Common myeloid progenitor, CD34-positive (primary cell): ENCODE measurements at regions not wholly inside any gene's neighbourhood (a gene's known extent, or its start where the extent isn't known, plus 50 kb on each side); places are given as distances from the start of the nearest gene placed in this dataset.

Experiments
- CTCF ChIA-PET: fragments of 350-600 bp; sonication (Branson Sonifier 250); formaldehyde crosslinking; loops from one replicate; lab custom pipeline; 2021; ENCODE audit warnings: antibody characterized with exemption; lab: Charles Lee
- POLR2A ChIA-PET: fragments of 350-600 bp; sonication (Branson Sonifier 250); formaldehyde crosslinking; loops from one replicate; lab custom pipeline; 2021; ENCODE audit warnings: antibody characterized with exemption; lab: Charles Lee
- DNase-seq, 3 donors: peaks; one replicate each; pipeline versions ENCODE4 v3.0.0 to v3.0.0-alpha.2; 2013
- H3K27ac ChIP-seq, 2 experiments: 1 replicate in 1 of 2; 2 replicates in 1 of 2; pipeline ENCODE4 v1.7.0; 2013; ENCODE audit warnings: inconsistent platforms in 2 of 2, low read length in 2 of 2, mild to moderate bottlenecking in 2 of 2, low read depth in 1 of 2, moderate library complexity in 1 of 2; ENCODE audit not compliant: severe bottlenecking in 2 of 2, insufficient read depth in 1 of 2, poor library complexity in 1 of 2
- H3K27me3 ChIP-seq, 5 experiments: replicated peaks in 2 of 5; 1 replicate in 3 of 5; 2 replicates in 2 of 5; pipeline versions ENCODE4 v1.6.1 to v1.7.0; 2013; ENCODE audit warnings: low read length in 4 of 5, mild to moderate bottlenecking in 2 of 5, moderate library complexity in 2 of 5, inconsistent platforms in 1 of 5; ENCODE audit not compliant: insufficient read depth in 5 of 5, control insufficient read depth in 4 of 5
- H3K36me3 ChIP-seq, 4 experiments: 1 replicate in 2 of 4; 2 replicates in 2 of 4; pipeline versions ENCODE4 v1.6.1 to v1.7.0; 2013; ENCODE audit warnings: low read length in 3 of 4, control low read depth in 1 of 4, mild to moderate bottlenecking in 1 of 4; ENCODE audit not compliant: control insufficient read depth in 4 of 4, insufficient read depth in 4 of 4
- H3K4me1 ChIP-seq, 4 experiments: 1 replicate in 3 of 4; 2 replicates in 1 of 4; pipeline versions ENCODE4 v1.6.1 to v1.7.1; 2013; ENCODE audit warnings: low read length in 3 of 4, mild to moderate bottlenecking in 3 of 4, control low read depth in 1 of 4, inconsistent platforms in 1 of 4, moderate library complexity in 1 of 4; ENCODE audit not compliant: control insufficient read depth in 4 of 4, insufficient read depth in 4 of 4; ENCODE audit errors: control extremely low read depth in 1 of 4
- H3K4me3 ChIP-seq, 7 experiments: 1 replicate in 4 of 7; 2 replicates in 3 of 7; pipeline versions ENCODE4 v1.5.1 to v1.7.0; 2013; ENCODE audit warnings: mild to moderate bottlenecking in 7 of 7, low read length in 6 of 7, moderate library complexity in 6 of 7, inconsistent platforms in 2 of 7, low read depth in 2 of 7, control low read depth in 1 of 7; ENCODE audit not compliant: insufficient read depth in 4 of 7, control insufficient read depth in 1 of 7; ENCODE audit errors: extremely low read depth in 1 of 7
- H3K9me3 ChIP-seq, 5 experiments: 1 replicate in 4 of 5; 2 replicates in 1 of 5; pipeline versions ENCODE4 v1.6.1 to v1.7.1; 2013; ENCODE audit warnings: low read length in 4 of 5, mild to moderate bottlenecking in 2 of 5, inconsistent platforms in 1 of 5, low read depth in 1 of 5, moderate library complexity in 1 of 5; ENCODE audit not compliant: control insufficient read depth in 4 of 5, insufficient read depth in 2 of 5; ENCODE audit errors: control extremely low read depth in 1 of 5
- WGBS: methylation state at CpG from one replicate; pipeline ENCODE4 v1.1.5; 2013; ENCODE audit not compliant: insufficient coverage; 5-methylcytosine and 5-hydroxymethylcytosine counted together

- no peak overlapping the region for H3K27ac ChIP-seq
- no peak overlapping the region for H3K4me3 ChIP-seq
- H3K36me3 ChIP-seq, result no peaks in the 10 kb centered on the region
- H3K9me3 ChIP-seq, result no peaks in the 10 kb centered on the region
- POLR2A ChIA-PET, result no interaction called here
- no peak for DNase-seq
- CTCF ChIA-PET, result no interaction called here
- H3K4me1 ChIP-seq, result no peaks in the 10 kb centered on the region
- H3K27me3 ChIP-seq, result no peaks in the 10 kb centered on the region
Observed at GRCh38 chr4:129598582-129598981, 502.6 kb downstream of the C4orf33 start.

DNA sequence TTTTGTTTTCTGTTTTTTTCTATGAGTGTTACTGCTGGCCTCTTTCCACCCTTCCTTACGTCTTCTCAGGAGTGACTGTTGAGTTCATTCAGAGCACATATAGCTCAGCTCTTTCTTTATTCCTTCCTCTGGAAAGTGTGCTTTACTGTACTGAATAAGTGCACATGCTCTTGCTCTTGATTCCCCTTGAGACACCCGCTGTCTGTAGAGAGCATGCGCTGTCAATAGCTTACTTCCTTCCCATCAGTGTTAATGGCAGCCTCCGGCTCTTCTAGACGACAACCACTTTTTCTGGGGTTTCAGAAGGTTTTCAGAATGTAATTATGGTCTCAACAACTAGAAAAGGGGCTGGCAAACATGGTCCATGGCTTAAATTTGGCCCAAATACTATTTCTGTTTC, 504.9 kb downstream of the C4orf33 start:
- H3K9me3 ChIP-seq, result no peaks in the 10 kb centered on the region
- no peak overlapping the region for H3K27ac ChIP-seq
- DNase-seq, result no peak
- no peaks in the 10 kb centered on the region for H3K27me3 ChIP-seq
- no peak overlapping the region for H3K4me3 ChIP-seq
- WGBS, result 100% methylated on average over 3 of the region's 5 CpGs
- no peaks in the 10 kb centered on the region for H3K4me1 ChIP-seq
- ChIA-PET CTCF (no interaction called here), POLR2A (no interaction called here)
- H3K36me3 ChIP-seq, result no peaks in the 10 kb centered on the region

GRCh38 chr4:129602447-129602846, 506.5 kb downstream of the C4orf33 start:
- H3K27ac ChIP-seq, result no peak overlapping the region
- H3K27me3 ChIP-seq, result no peaks in the 10 kb centered on the region
- no peak overlapping the region for H3K4me3 ChIP-seq
- H3K4me1 ChIP-seq, result no peaks in the 10 kb centered on the region
- H3K36me3 ChIP-seq, result no peaks in the 10 kb centered on the region
- POLR2A ChIA-PET, result no interaction called here
- CTCF ChIA-PET, result no interaction called here
- 100% methylated on average over 1 of the region's 1 CpG for WGBS
- H3K9me3 ChIP-seq, result no peaks in the 10 kb centered on the region
- DNase-seq, result no peak

- ChIA-PET CTCF (no interaction called here), POLR2A (no interaction called here)
- DNase-seq, result no peak
- no peaks in the 10 kb centered on the region for H3K9me3 ChIP-seq
- 100% methylated on average over 4 of the region's 4 CpGs for WGBS
- no peak overlapping the region for H3K4me3 ChIP-seq
- H3K36me3 ChIP-seq, result no peaks in the 10 kb centered on the region
- H3K4me1 ChIP-seq, result no peaks in the 10 kb centered on the region
- H3K27ac ChIP-seq, result no peak overlapping the region
- no peaks in the 10 kb centered on the region for H3K27me3 ChIP-seq
Observed at GRCh38 chr4:129603241-129603931, 507.4 kb downstream of the C4orf33 start.

GRCh38 chr4:129604632-129605255, 508.8 kb downstream of the C4orf33 start:
- Histone ChIP-seq H3K4me1 (no peaks in the 10 kb centered on the region), H3K36me3 (no peaks in the 10 kb centered on the region), H3K4me3 (no peak overlapping the region), H3K9me3 (no peaks in the 10 kb centered on the region), H3K27me3 (no peaks in the 10 kb centered on the region), H3K27ac (no peak overlapping the region)
- ChIA-PET POLR2A (no interaction called here), CTCF (no interaction called here)
- no peak for DNase-seq
- WGBS, result 100% methylated on average over 1 of the region's 1 CpG

DNA sequence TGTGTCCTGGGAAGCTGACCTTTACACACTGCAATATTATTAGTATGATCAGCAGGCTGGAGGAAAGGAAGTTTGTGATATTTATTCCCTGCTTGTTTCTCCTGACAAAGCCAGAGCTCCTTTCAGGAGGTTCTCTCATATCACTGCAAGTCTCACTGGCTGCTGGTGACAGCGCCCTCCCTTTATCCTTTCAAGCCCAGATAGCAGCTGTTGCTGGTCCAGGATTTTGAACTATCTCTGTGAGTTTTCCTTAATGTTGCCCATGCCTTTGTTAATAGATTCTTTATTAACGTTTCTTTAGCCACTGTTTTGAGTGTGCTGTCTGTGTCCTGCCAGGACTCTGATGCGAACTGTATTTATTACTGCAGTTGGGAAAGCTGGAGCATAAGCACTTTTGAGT, 518.7 kb downstream of the C4orf33 start:
- Histone ChIP-seq H3K36me3 (no peaks in the 10 kb centered on the region), H3K4me3 (no peak overlapping the region), H3K27ac (no peak overlapping the region), H3K9me3 (no peaks in the 10 kb centered on the region), H3K4me1 (no peaks in the 10 kb centered on the region), H3K27me3 (no peaks in the 10 kb centered on the region)
- POLR2A ChIA-PET, result no interaction called here
- CTCF ChIA-PET, result no interaction called here
- WGBS, result 82% methylated on average over 2 of the region's 3 CpGs
- DNase-seq, result no peak

DNA sequence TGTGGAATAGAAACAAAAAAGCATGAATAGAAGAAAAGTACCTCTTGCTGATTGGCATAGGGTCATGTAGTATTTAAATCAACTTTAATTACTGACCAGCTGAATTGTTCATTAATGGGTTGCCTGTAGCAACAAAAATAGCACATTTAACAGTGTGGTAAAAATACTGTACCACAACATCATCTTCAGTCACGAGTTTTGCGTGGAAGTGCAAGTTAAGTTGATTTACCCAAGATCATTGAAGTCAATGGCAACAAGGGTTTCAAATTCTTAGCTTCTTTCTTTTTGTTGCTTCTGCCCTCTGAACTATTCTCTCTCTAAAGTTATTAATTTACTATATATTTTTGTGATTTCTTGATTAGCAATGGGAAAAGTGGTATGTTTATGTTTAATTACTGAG, 526.6 kb downstream of the C4orf33 start:
- H3K9me3 ChIP-seq, result no peaks in the 10 kb centered on the region
- ChIA-PET CTCF (no interaction called here), POLR2A (no interaction called here)
- H3K36me3 ChIP-seq, result no peaks in the 10 kb centered on the region
- 100% methylated on average over 2 of the region's 2 CpGs for WGBS
- no peak overlapping the region for H3K27ac ChIP-seq
- no peaks in the 10 kb centered on the region for H3K27me3 ChIP-seq
- H3K4me3 ChIP-seq, result no peak overlapping the region
- H3K4me1 ChIP-seq, result peaks cover 0 to 13% (median 0%) of the 10 kb centered on the region in 4 experiments
- DNase-seq, result no peak
